ENCODE measurements at regions not wholly inside any gene's neighbourhood (a gene's known extent, or its start where the extent isn't known, plus 50 kb on each side); places are given as distances from the start of the nearest gene placed in this dataset.
"Not testable (repeated sequence)": the region's sequence is repeated elsewhere in the genome, so short reads cannot be mapped to it uniquely, and the experiment has no call there.

GRCh38 chr4:59676992-59677391 is 1523.1 kb upstream of the ADGRL3 start:
- TF ChIP-seq CTCF, POLR2A (IDR thresholded peaks at IDR 0.05): not testable (repeated sequence)

Measured in right lobe of liver (tissue), 4 donors.